HCT116 (cell line): ENCODE measurements at regions not wholly inside any gene's neighbourhood (a gene's known extent, or its start where the extent isn't known, plus 50 kb on each side); places are given as distances from the start of the nearest gene placed in this dataset.
A peak's percentile ranks its signal among the peaks of the same experiment; 100 is the strongest.

ENCODE experiments used
- ATAC-seq: fragments of 200-7000 bp; cut with Tn5 transposase; 2 replicates; pipeline ENCODE4 v1.9.1; 2020; ENCODE audit warnings: mild to moderate bottlenecking, moderate library complexity
- BruUV-seq: library from RNA; stranded (reverse); fragments of 400-500 nt; replicated peaks from 2 replicates; lab custom pipeline; 2021; lab: Mats Ljungman, UMichigan
- CTCF ChIA-PET: fragments of 300-600 bp; sonication (Branson Sonifier 250); formaldehyde crosslinking; loops from one replicate; lab custom pipeline; 2021; ENCODE audit warnings: antibody characterized with exemption; lab: Charles Lee
- POLR2A ChIA-PET: fragments of 300-600, 350-600 bp; sonication (Branson Sonifier 250); formaldehyde crosslinking; loops from one replicate; lab custom pipeline; 2021; ENCODE audit warnings: antibody characterized with exemption; lab: Charles Lee
- RAD21 ChIA-PET, 2 experiments: fragments of 300-600 bp; sonication (Branson Sonifier 250); formaldehyde crosslinking; loops; one replicate each; lab custom pipeline; 2023; ENCODE audit warnings: low total read pairs in 2 of 2; ENCODE audit not compliant: uncharacterized antibody in 2 of 2, unreplicated experiment in 2 of 2, low non-redundant PET in 1 of 2; lab: Charles Lee
- DNase-seq: peaks from one replicate; pipeline ENCODE4 v3.0.0-alpha.2; 2010; ENCODE audit warnings: low read depth, low spot score
- H2AFZ ChIP-seq: fragments of 200-600 bp; shearing (Covaris generic), sonication (generic); 2 replicates; pipeline ENCODE4 v1.6.1; 2017; ENCODE audit warnings: low read depth, mixed run types, mixed read lengths, antibody characterized with exemption, low read length; ENCODE audit not compliant: poor library complexity, severe bottlenecking
- H3K27ac ChIP-seq: 2 replicates; pipeline ENCODE4 v1.5.1; 2012; ENCODE audit warnings: low read depth, low read length
- H3K27me3 ChIP-seq: fragments of 200-600 bp; sonication (generic); 2 replicates; pipeline ENCODE4 v1.6.1; 2016; ENCODE audit warnings: mixed run types, low read length, mixed read lengths; ENCODE audit not compliant: insufficient read depth
- H3K36me3 ChIP-seq, 2 experiments: fragments of 200-500 bp in 1 of 2; fragments of 200-600 bp in 1 of 2; sonication (Bioruptor generic) in 1 of 2; sonication (generic) in 1 of 2; 2 replicates each; pipeline versions ENCODE4 v1.5.1 to v1.6.1; 2014 to 2016; ENCODE audit warnings: low read length in 2 of 2, inconsistent platforms in 1 of 2, mixed read lengths in 1 of 2, mixed run types in 1 of 2; ENCODE audit not compliant: insufficient read depth in 2 of 2, control insufficient read depth in 1 of 2
- H3K4me1 ChIP-seq, 2 experiments: fragments of 200-600 bp in 1 of 2; sonication (generic) in 1 of 2; 2 replicates each; pipeline versions ENCODE4 v1.5.1 to v1.6.1; 2012 to 2017; ENCODE audit warnings: low read length in 2 of 2, inconsistent platforms in 1 of 2, mild to moderate bottlenecking in 1 of 2, mixed read lengths in 1 of 2, mixed run types in 1 of 2, moderate library complexity in 1 of 2; ENCODE audit not compliant: insufficient read depth in 2 of 2, control insufficient read depth in 1 of 2
- H3K4me2 ChIP-seq: fragments of 200-600 bp; sonication (generic); 2 replicates; pipeline ENCODE4 v1.6.1; 2017; ENCODE audit warnings: mixed run types, low read length, mixed read lengths
- H3K4me3 ChIP-seq, 2 experiments: fragments of 200-600 bp in 1 of 2; sonication (generic) in 1 of 2; replicated peaks in 1 of 2; 2 replicates each; pipeline ENCODE4 v1.5.1; 2011 to 2016; ENCODE audit warnings: low read length in 2 of 2, control low read depth in 1 of 2, low read depth in 1 of 2, mild to moderate bottlenecking in 1 of 2, mixed read lengths in 1 of 2, mixed run types in 1 of 2
- H3K79me2 ChIP-seq: fragments of 200-600 bp; sonication (generic); 2 replicates; pipeline ENCODE4 v1.6.1; 2017; ENCODE audit warnings: mild to moderate bottlenecking, mixed run types, low read length, moderate library complexity, mixed read lengths; ENCODE audit not compliant: insufficient read depth
- H3K9ac ChIP-seq: fragments of 200-600 bp; sonication (generic); 2 replicates; pipeline ENCODE4 v1.6.1; 2016; ENCODE audit warnings: low read length, mixed read lengths
- H3K9me2 ChIP-seq: fragments of 200-600 bp; sonication (generic), shearing (Covaris generic); 2 replicates; pipeline ENCODE4 v1.6.1; 2017; ENCODE audit warnings: mixed run types, mild to moderate bottlenecking, moderate library complexity; ENCODE audit not compliant: insufficient read depth
- H3K9me3 ChIP-seq, 2 experiments: fragments of 200-500 bp in 1 of 2; fragments of 200-600 bp in 1 of 2; sonication (Bioruptor generic) in 1 of 2; sonication (generic) in 1 of 2; 2 replicates each; pipeline ENCODE4 v1.6.1; 2014 to 2017; ENCODE audit warnings: low read length in 2 of 2, mixed read lengths in 2 of 2, inconsistent platforms in 1 of 2, low read depth in 1 of 2, mild to moderate bottlenecking in 1 of 2, mixed run types in 1 of 2, moderate library complexity in 1 of 2; ENCODE audit not compliant: control insufficient read depth in 1 of 2, insufficient read depth in 1 of 2
- H4K20me1 ChIP-seq: fragments of 200-600 bp; sonication (generic), shearing (Covaris generic); 2 replicates; pipeline ENCODE4 v1.6.1; 2017; ENCODE audit warnings: mixed run types, mild to moderate bottlenecking, moderate library complexity; ENCODE audit not compliant: insufficient read depth
- ATF3 ChIP-seq: IDR thresholded peaks from 2 replicates; pipeline ENCODE4 v1.6.1; 2012
- CBX3 ChIP-seq: IDR thresholded peaks from 2 replicates; pipeline ENCODE4 v1.6.1; 2012; ENCODE audit warnings: low read depth
- EGR1 ChIP-seq: IDR thresholded peaks from 2 replicates; pipeline ENCODE4 v1.6.1; 2012; ENCODE audit warnings: low read depth
- ELF1 ChIP-seq: IDR thresholded peaks from 2 replicates; pipeline ENCODE4 v1.6.1; 2012; ENCODE audit warnings: low read depth, borderline replicate concordance
- EZH2phosphoT487 ChIP-seq: fragments of 200-600 bp; IDR thresholded peaks from 2 replicates; pipeline ENCODE4 v1.6.1; 2018; ENCODE audit warnings: antibody characterized with exemption, borderline replicate concordance
- FOSL1 ChIP-seq: IDR thresholded peaks from 2 replicates; pipeline ENCODE4 v1.6.1; 2012; ENCODE audit warnings: low read depth
- MAX ChIP-seq: IDR thresholded peaks from 2 replicates; pipeline ENCODE4 v1.6.1; 2012
- POLR2A ChIP-seq: IDR thresholded peaks from 2 replicates; pipeline ENCODE4 v1.7.0; 2011; ENCODE audit warnings: borderline replicate concordance; ENCODE audit not compliant: insufficient read depth, insufficient read length; ENCODE audit errors: extremely low read depth
- RAD21 ChIP-seq: IDR thresholded peaks from 2 replicates; pipeline ENCODE4 v1.6.1; 2012; ENCODE audit warnings: low read depth, mild to moderate bottlenecking
- SP1 ChIP-seq: IDR thresholded peaks from 2 replicates; pipeline ENCODE4 v1.6.1; 2012; ENCODE audit warnings: low read depth
- YY1 ChIP-seq: IDR thresholded peaks from 2 replicates; pipeline ENCODE4 v1.6.1; 2011; ENCODE audit warnings: low read length, low read depth, moderate library complexity, mild to moderate bottlenecking; ENCODE audit not compliant: insufficient replicate concordance; ENCODE audit errors: extremely low read depth
- ZBTB33 ChIP-seq: IDR thresholded peaks from 2 replicates; pipeline ENCODE4 v1.6.1; 2011; ENCODE audit warnings: mild to moderate bottlenecking, low read length, moderate library complexity; ENCODE audit not compliant: insufficient replicate concordance; ENCODE audit errors: extremely low read depth
- ZFX ChIP-seq: fragments of 450-650 bp; IDR thresholded peaks from 2 replicates; pipeline ENCODE4 v1.6.1; 2017
- intact Hi-C: fragments of 100-400 bp; cut with micrococcal nuclease; formaldehyde crosslinking; loops from 2 replicates; pipeline ENCODE4 v1.10.0; 2022

- Histone ChIP-seq H3K4me3 (no peak overlapping the region), H4K20me1 (no peaks in the 10 kb centered on the region), H3K36me3 (no peaks in the 10 kb centered on the region), H3K4me1 (peaks cover 6 to 26% of the 10 kb centered on the region in 2 experiments), H3K27ac (no peak overlapping the region), H3K79me2 (no peaks in the 10 kb centered on the region), H2AFZ (no peak overlapping the region), H3K9ac (no peak overlapping the region), H3K4me2 (no peak overlapping the region), H3K9me2 (no peaks in the 10 kb centered on the region), H3K9me3 (no peaks in the 10 kb centered on the region), H3K27me3 (no peaks in the 10 kb centered on the region)
- BruUV-seq, result no TSS peak
- TF ChIP-seq ZFX, result 0 out of 2 replicates have a peak, but pooled peaks have one; percentile 20
- TF ChIP-seq MAX, result peak; percentile 47
- no peak for TF ChIP-seq ATF3
- DNase-seq (no peak), ATAC-seq (no peak)
- ChIA-PET POLR2A (no interaction called here), CTCF (interaction anchor here (1.1 kb wide), 1 partner anchor 507 kb away, joined by 3 read pairs; no protein-coding TSS in a partner anchor), RAD21 (no interaction called here)
- intact Hi-C loops, result no loop called here
Measured at GRCh38 chr6:6730831-6731230, 142.3 kb downstream of the LY86 start.

GRCh38 chr6:6734479-6735465 lies 146.3 kb downstream of the LY86 start:
- Histone ChIP-seq H3K27ac (no peak overlapping the region; the same call in 1 of the 2 replicates), H3K9me2 (no peaks in the 10 kb centered on the region), H4K20me1 (no peaks in the 10 kb centered on the region), H3K4me2 (peak overlapping the region; percentile 52), H3K4me1 (peaks cover 6 to 23% of the 10 kb centered on the region in 2 experiments), H3K36me3 (no peaks in the 10 kb centered on the region), H3K9me3 (no peaks in the 10 kb centered on the region), H3K27me3 (no peaks in the 10 kb centered on the region), H2AFZ (peak overlapping the region; percentile 24), H3K9ac (no peak overlapping the region), H3K4me3 (no peak overlapping the region; a peak in 1 of 4 replicates), H3K79me2 (no peaks in the 10 kb centered on the region)
- BruUV-seq, result no TSS peak
- peak; percentile 63 for ATAC-seq
- DNase-seq, result no peak
- ChIA-PET POLR2A (no interaction called here), RAD21 (no interaction called here), CTCF (interaction anchor here (1.1 kb wide), 1 partner anchor 10 kb away, joined by 5 read pairs; no protein-coding TSS in a partner anchor)
- intact Hi-C loops, result no loop called here
- no peak for TF ChIP-seq EZH2phosphoT487
- TF ChIP-seq CBX3, result no peak
- TF ChIP-seq ELF1, result no peak
- TF ChIP-seq POLR2A, result no peak
- TF ChIP-seq ZBTB33, result no peak
- no peak for TF ChIP-seq MAX
- TF ChIP-seq FOSL1, result no peak
- peak; percentile 9; the same call in 1 of the 2 replicates for TF ChIP-seq RAD21
- no peak for TF ChIP-seq EGR1
- TF ChIP-seq SP1, result peak; percentile 14; the same call in 1 of the 2 replicates
- TF ChIP-seq YY1, result no peak
